ENCODE measurements at regions not wholly inside any gene's neighbourhood (a gene's known extent, or its start where the extent isn't known, plus 50 kb on each side); places are given as distances from the start of the nearest gene placed in this dataset.

DNA sequence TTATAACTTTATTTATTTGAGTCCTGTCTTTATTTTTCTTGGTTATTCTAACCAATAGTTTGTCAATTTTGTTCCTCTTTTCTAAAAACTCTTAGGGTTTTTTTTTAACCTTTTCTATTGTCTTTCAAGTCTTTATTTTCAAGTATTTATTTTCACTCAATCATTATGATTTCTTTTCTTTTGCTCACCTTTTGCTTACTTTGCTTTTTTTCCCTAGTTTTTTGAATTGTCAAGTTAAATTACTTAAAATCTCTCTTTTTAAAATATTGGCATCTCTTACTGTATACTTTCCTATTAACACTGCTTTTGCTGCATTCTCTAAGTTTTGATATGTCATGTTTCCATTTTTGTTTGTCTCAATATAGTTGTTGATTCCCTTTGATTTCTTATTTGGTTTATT lies 396.8 kb upstream of the CCDC179 start:
- DNase-seq (ENCODE audit: low read depth): no peak
- H3K4me3 ChIP-seq (ENCODE audit: low read length): no peak overlapping the region
- no peak for TF ChIP-seq CTCF (conservative IDR thresholded peaks at IDR 0.05; ENCODE audit: low read depth, low read length)

GRCh38 chr11:23257556-23257955 lies 397.3 kb upstream of the CCDC179 start:
- TF ChIP-seq CTCF (conservative IDR thresholded peaks at IDR 0.05; ENCODE audit: low read depth, low read length): no peak
- no peak for DNase-seq (ENCODE audit: low read depth)
- H3K4me3 ChIP-seq (ENCODE audit: low read length): no peak overlapping the region

DNA sequence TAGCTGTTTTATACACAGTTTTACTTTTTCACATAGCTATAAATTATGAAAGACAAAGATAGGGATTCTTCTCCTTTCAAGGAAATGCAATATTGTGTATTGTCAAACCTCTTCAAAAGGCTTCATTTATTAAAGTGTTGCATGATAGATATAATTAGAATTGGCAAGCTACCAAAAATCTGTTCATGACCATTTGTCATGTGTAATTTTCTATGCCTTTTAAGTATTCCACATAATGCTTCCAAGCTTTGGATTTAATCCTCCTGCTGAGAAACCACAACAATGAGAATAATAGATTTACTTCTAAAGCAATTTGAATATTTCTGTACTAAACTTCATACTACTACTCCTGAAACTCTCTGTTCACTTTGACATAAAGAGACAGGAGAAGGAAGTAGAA lies 403.2 kb upstream of the CCDC179 start:
- TF ChIP-seq CTCF (conservative IDR thresholded peaks at IDR 0.05; ENCODE audit: low read depth, low read length): no peak

GRCh38 chr11:23272095-23272494 lies 411.8 kb upstream of the CCDC179 start:
- no peak for DNase-seq (ENCODE audit: low read depth)

More for the DNA sequence above, 403.2 kb upstream of the CCDC179 start:
- DNase-seq (ENCODE audit: low read depth): peak; percentile 58
- H3K4me3 ChIP-seq (ENCODE audit: low read length): no peak overlapping the region

DNA sequence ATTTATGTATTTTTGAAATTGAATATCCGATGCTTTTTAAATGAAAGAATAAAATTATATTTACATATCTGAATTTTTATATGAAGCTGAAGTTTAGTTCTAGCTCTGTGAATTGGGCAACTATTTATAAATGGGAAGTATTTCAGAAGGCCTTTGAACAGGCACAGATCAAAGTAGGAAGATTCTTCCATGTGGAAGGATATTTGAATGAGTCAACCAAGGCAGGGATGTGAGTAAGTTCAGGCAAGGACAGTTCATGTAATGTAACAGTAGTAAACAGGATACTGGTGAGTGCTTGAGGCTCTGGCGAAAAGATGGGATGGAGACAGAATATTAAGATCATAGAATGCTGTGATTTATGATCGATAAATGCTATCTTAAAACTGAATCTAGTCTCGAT lies 417.8 kb upstream of the CCDC179 start:
- no peak overlapping the region for H3K4me3 ChIP-seq (ENCODE audit: low read length)
- no peak for DNase-seq (ENCODE audit: low read depth)
- no peak for TF ChIP-seq CTCF (conservative IDR thresholded peaks at IDR 0.05; ENCODE audit: low read depth, low read length)

More at GRCh38 chr11:23272095-23272494, 411.8 kb upstream of the CCDC179 start:
- no peak for TF ChIP-seq CTCF (conservative IDR thresholded peaks at IDR 0.05; ENCODE audit: low read depth, low read length)
- no peak overlapping the region for H3K4me3 ChIP-seq (ENCODE audit: low read length)

GRCh38 chr11:23280088-23280487 lies 419.8 kb upstream of the CCDC179 start:
- H3K4me3 ChIP-seq (ENCODE audit: low read length): no peak overlapping the region
- DNase-seq (ENCODE audit: low read depth): no peak
- TF ChIP-seq CTCF (conservative IDR thresholded peaks at IDR 0.05; ENCODE audit: low read depth, low read length): no peak

DNA sequence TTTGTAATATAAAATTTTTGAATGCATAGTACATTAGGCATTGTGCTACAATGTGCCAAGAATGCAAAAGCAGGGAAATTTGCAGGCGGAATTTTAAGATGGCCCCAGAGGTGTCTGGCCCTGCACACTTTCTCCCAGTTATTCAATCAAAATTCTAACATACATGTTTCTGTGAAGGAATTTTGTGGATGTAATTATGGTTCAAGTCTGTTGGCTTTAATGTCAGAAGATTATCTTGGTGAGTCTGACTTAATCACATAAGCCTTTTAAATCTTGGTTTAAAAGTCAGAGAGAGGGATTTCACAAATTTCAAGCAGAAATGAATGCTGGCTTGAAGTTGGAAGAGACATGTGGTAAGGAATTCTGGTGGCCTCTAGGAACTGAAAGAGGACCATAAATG lies 423.4 kb upstream of the CCDC179 start:
- no peak overlapping the region for H3K4me3 ChIP-seq (ENCODE audit: low read length)
- peak; percentile 82 for DNase-seq (ENCODE audit: low read depth)
- TF ChIP-seq CTCF (conservative IDR thresholded peaks at IDR 0.05; ENCODE audit: low read depth, low read length): no peak

Measured in retinal pigment epithelial cell (primary cell).